GM11168 (cell line): ENCODE measurements at regions not wholly inside any gene's neighbourhood (a gene's known extent, or its start where the extent isn't known, plus 50 kb on each side); places are given as distances from the start of the nearest gene placed in this dataset.

ENCODE experiments used
- in situ Hi-C: fragments of 300-500 bp; cut with MboI; formaldehyde crosslinking; loops from one replicate; pipeline ENCODE4 v1.12.0; 2022; ENCODE audit warnings: low sequenced_read_pairs; ENCODE audit not compliant: unreplicated experiment

- in situ Hi-C loops, result no loop called here
Observed at GRCh38 chr3:157819270-157820156, 286.7 kb downstream of the SHOX2 start.

GRCh38 chr3:157816896-157817295 lies 289.3 kb downstream of the SHOX2 start:
- in situ Hi-C loops, result no loop called here

- in situ Hi-C loops, result no loop called here
Observed at GRCh38 chr3:157816296-157816695, 289.9 kb downstream of the SHOX2 start.

GRCh38 chr3:157815739-157816138 lies 290.5 kb downstream of the SHOX2 start:
- in situ Hi-C loops, result no loop called here

- in situ Hi-C loops, result no loop called here
Observed at GRCh38 chr3:157810924-157811718, 295.1 kb downstream of the SHOX2 start.

DNA sequence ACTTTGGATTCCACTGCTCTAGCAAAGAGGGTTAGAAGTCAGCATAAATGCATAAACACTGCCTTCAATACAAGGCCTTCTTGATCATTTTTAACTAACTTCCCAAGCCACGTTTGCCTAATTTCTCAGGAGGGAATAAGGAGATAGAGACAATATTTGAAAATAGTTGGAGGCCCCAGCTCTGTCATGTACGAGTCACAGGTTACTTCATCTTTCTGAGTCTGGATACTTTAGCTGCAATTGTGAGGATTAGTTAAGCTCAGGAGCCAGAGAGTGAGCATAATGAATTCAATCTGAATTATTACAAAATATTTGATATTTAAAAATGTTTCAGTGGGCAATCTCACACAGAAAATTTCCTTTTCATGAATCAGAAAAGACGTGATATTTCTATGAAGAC lies 298.9 kb downstream of the SHOX2 start:
- in situ Hi-C loops, result no loop called here

DNA sequence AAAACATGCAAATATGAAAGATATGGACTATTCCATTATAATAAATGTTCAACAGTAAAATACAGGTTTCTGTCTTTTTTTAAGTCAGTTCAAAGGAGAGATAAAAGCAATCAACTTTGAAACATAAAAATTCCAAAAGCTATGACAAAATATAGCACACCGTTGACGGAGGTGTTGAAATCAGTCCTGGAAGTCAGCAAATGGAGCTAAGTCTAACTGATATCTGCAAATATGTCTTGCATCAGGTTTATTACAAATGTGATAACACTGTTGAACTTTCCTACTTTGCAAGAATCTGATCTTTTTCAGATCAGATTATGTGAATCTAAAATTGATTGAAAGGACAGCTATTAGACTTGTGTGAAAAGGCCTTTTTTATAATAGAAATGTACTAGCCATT lies 300.7 kb downstream of the SHOX2 start:
- in situ Hi-C loops, result no loop called here

- in situ Hi-C loops, result no loop called here
Observed at GRCh38 chr3:157794771-157795170, 291.6 kb upstream of the VEPH1 start.

DNA sequence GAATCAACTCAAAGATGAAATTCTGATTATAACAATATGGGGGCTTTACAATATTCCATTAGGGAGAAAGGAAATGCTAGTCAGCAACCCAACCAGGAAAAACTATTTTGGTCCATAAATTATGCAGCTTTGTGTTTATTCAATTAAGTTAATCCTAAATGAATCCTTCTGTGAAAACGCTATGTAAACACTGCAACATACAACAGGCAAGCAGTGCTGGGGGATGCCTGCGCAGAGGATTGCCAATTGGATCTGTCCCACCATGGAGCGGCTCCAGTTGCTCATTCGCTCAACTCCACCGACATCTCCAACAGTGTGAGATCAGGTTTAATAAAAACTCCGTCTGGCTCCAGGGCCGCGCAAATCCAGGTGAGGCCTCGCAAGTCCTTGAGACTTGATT lies 290.5 kb upstream of the VEPH1 start:
- in situ Hi-C loops, result no loop called here

DNA sequence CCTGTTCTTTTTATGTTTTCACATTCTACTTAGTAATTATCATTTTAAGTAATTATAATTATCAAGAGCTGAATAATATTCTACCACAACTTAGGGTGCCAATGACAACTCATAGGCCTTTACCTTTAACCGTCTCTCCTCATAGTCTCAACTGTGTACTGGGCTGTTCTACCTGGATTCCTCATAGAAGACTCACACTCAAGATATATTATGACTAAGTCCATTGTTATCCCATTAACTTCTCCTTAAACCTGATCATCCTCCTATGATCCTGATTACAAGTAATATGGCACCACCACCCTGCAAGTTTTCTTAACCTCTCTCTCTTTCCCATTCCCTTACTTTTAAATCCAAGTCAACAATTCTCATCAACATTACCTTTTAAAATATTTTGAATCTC lies 285.9 kb upstream of the VEPH1 start:
- in situ Hi-C loops, result no loop called here

GRCh38 chr3:157786618-157787017 lies 283.4 kb upstream of the VEPH1 start:
- in situ Hi-C loops, result no loop called here

DNA sequence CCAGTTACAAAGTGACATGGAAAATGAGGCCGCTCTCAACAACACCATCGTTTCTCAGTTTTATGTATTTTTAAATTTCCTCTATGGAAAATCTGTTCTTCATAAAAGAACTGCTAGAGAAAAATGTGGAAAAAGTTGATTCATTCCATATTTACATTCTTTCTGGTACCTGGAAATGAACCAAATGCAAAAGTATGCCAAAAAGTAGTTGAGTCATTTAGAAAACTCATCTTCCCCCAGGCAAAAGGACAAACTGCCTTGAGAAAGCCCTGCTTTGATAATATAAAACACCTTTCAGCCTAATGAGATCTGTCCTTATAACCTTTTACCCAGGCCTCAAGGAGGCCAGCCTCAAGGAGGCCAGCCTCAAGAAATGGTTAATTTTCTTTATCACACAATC lies 283.0 kb upstream of the VEPH1 start:
- in situ Hi-C loops, result no loop called here

- in situ Hi-C loops, result no loop called here
Observed at GRCh38 chr3:157785102-157785826, 282.0 kb upstream of the VEPH1 start.

GRCh38 chr3:157782236-157782635 lies 279.0 kb upstream of the VEPH1 start:
- in situ Hi-C loops, result no loop called here

DNA sequence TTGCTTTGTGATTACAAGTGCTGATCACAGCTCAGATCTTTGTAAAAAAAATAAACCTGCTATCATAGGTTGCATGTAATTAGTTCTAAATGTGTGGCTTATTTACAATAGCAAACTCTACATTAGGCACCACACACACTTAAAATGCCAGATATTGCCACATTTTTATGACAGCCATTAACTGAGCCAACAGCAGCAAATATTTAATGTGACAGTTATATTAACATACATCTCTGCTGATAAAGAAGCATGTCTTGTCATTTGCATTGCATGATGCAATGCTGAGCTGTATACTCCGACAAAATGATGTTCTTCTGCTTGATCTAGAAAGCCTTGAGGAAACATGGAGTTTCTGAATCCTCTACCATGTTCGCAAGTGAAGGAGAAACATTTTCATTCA lies 273.6 kb upstream of the VEPH1 start:
- in situ Hi-C loops, result no loop called here

- in situ Hi-C loops, result no loop called here
Observed at GRCh38 chr3:157775446-157775845, 272.2 kb upstream of the VEPH1 start.

GRCh38 chr3:157769378-157769777 lies 266.2 kb upstream of the VEPH1 start:
- in situ Hi-C loops, result no loop called here

GRCh38 chr3:157767607-157768006 lies 264.4 kb upstream of the VEPH1 start:
- in situ Hi-C loops, result no loop called here

DNA sequence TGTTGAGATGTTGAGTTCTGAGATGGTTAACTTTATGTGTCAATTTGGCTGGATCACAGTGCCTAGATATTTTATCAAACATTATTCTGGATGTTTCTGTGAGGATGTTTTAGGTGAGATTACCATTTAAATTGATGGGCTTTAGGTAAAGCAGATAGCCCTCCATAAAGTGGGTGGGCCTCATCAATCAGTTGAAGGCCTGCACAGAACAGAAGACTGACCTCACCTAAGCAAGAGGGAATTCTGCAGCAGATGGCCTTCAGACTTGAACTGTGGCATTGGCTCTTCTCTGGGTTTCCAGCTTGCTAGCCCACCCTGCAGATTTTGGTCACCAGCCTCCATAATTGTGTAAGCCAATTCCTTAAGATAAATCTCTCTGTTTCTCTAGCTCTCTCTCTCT lies 260.4 kb upstream of the VEPH1 start:
- in situ Hi-C loops, result no loop called here

DNA sequence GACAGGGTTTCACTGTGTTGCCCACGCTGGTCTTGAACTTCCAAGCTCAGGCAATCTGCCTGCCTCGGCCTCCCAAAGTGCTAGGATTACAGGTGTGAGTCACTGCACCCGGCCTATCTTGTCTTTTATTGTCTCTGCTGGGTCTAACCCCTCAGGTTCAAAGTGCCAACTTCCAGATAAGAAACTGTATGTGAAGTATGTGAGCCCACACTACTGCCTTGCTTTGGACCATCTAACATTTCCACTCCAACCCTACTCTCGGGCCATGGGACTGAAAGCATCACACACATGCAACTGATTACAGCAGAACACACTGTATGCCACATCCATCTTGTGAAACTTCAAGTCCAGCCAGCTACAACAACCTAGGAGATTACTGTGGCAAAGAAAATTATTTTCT lies 256.1 kb upstream of the VEPH1 start:
- in situ Hi-C loops, result no loop called here

GRCh38 chr3:157755233-157755632 lies 252.0 kb upstream of the VEPH1 start:
- in situ Hi-C loops, result no loop called here
